WTC11 (cell line): ENCODE measurements at regions not wholly inside any gene's neighbourhood (a gene's known extent, or its start where the extent isn't known, plus 50 kb on each side); places are given as distances from the start of the nearest gene placed in this dataset.
A peak's percentile ranks its signal among the peaks of the same experiment; 100 is the strongest.

Experiments
- ATAC-seq: fragments of 200-7000 bp; cut with Tn5 transposase; 2 replicates; pipeline ENCODE4 v1.10.0; 2021; ENCODE audit warnings: mild to moderate bottlenecking, moderate library complexity
- CTCF ChIA-PET: fragments of 300-600 bp; sonication (Branson Sonifier 250); formaldehyde crosslinking; loops from one replicate; lab custom pipeline; 2021; ENCODE audit warnings: antibody characterized with exemption; lab: Charles Lee
- POLR2A ChIA-PET: fragments of 350-600 bp; sonication (Branson Sonifier 250); formaldehyde crosslinking; loops from one replicate; lab custom pipeline; 2021; ENCODE audit warnings: antibody characterized with exemption; lab: Charles Lee
- DNase-seq: peaks from one replicate; pipeline ENCODE4 v3.0.0; 2021; ENCODE audit warnings: low spot score
- H3K27ac Mint-ChIP-seq: 2 replicates; pipeline ENCODE4 v1.8.0; 2021; ENCODE audit warnings: mixed read lengths
- H3K27me3 Mint-ChIP-seq: 2 replicates; pipeline ENCODE4 v1.8.0; 2021; ENCODE audit warnings: low read depth, mild to moderate bottlenecking, moderate library complexity, mixed read lengths
- H3K36me3 Mint-ChIP-seq: 2 replicates; pipeline ENCODE4 v1.8.0; 2021; ENCODE audit warnings: mixed read lengths
- H3K4me1 Mint-ChIP-seq: 2 replicates; pipeline ENCODE4 v1.8.0; 2022; ENCODE audit warnings: mixed read lengths
- H3K4me3 Mint-ChIP-seq: 2 replicates; pipeline ENCODE4 v1.8.0; 2021; ENCODE audit warnings: mild to moderate bottlenecking, moderate library complexity, mixed read lengths
- H3K9me3 Mint-ChIP-seq: 2 replicates; pipeline ENCODE4 v1.8.0; 2021; ENCODE audit warnings: mixed read lengths
- ATF3 ChIP-seq: sonication (generic); formaldehyde crosslinking; conservative IDR thresholded peaks from 2 replicates; pipeline ENCODE4 v1.8.1; 2022; ENCODE audit warnings: mild to moderate bottlenecking, missing genetic modification reagents
- ATF6 ChIP-seq: sonication (generic); formaldehyde crosslinking; IDR thresholded peaks from 2 replicates; pipeline ENCODE4 v1.8.1; 2023; ENCODE audit warnings: mild to moderate bottlenecking, missing genetic modification reagents
- CTCF ChIP-seq: fragments of 200-600 bp; IDR thresholded peaks from 2 replicates; pipeline ENCODE4 v1.8.0; 2022; ENCODE audit warnings: antibody characterized with exemption
- NR2C2 ChIP-seq: sonication (generic); formaldehyde crosslinking; IDR thresholded peaks from 2 replicates; pipeline ENCODE4 v1.8.0; 2022; ENCODE audit warnings: mild to moderate bottlenecking, missing genetic modification reagents
- SMAD3 ChIP-seq: sonication (generic); formaldehyde crosslinking; IDR thresholded peaks from 2 replicates; pipeline ENCODE4 v1.8.0; 2022; ENCODE audit warnings: missing genetic modification reagents, mild to moderate bottlenecking, borderline replicate concordance
- ZNF263 ChIP-seq: sonication (generic); formaldehyde crosslinking; IDR thresholded peaks from 2 replicates; pipeline ENCODE4 v1.8.1; 2022; ENCODE audit warnings: low read depth, mild to moderate bottlenecking, moderate library complexity, missing genetic modification reagents
- ZNF512 ChIP-seq: sonication (generic); formaldehyde crosslinking; IDR thresholded peaks from 2 replicates; pipeline ENCODE4 v1.8.1; 2022; ENCODE audit warnings: missing genetic modification reagents, borderline replicate concordance
- TF ChIP-seq, protein P1 (sequence below): fragments of 250-450 bp; sonication (Bioruptor Pico); IDR thresholded peaks from 2 replicates; pipeline ENCODE4 v1.9.0; 2021; ENCODE audit warnings: mild to moderate bottlenecking
- TF ChIP-seq, protein P2 (sequence below): sonication (generic); formaldehyde crosslinking; IDR thresholded peaks from 2 replicates; pipeline ENCODE4 v1.8.1; 2023; ENCODE audit warnings: mild to moderate bottlenecking, missing genetic modification reagents, moderate library complexity
- TF ChIP-seq, protein P3 (sequence below): sonication (generic); formaldehyde crosslinking; IDR thresholded peaks from 2 replicates; pipeline ENCODE4 v1.8.1; 2023; ENCODE audit warnings: mild to moderate bottlenecking, missing genetic modification reagents, borderline replicate concordance

- ChIA-PET CTCF (interaction anchor here (0.6 to 1.8 kb wide), 10 partner anchors 9 to 227 kb away, joined by 3 to 11 read pairs (median 4); partner anchors contain the start of gene LMO1), POLR2A (no interaction called here)
- peak; percentile 62 for DNase-seq
- Mint-ChIP-seq H3K27me3 (no peaks in the 10 kb centered on the region), H3K36me3 (no peaks in the 10 kb centered on the region), H3K4me1 (peaks cover 38% of the 10 kb centered on the region), H3K27ac (no peak overlapping the region), H3K9me3 (no peaks in the 10 kb centered on the region), H3K4me3 (peak overlapping the region; percentile 61)
- TF ChIP-seq NR2C2, result no peak
- TF ChIP-seq SMAD3, result no peak
- no peak for TF ChIP-seq ATF6 (CRISPR knock-in tag)
- TF ChIP-seq, protein P1, sequence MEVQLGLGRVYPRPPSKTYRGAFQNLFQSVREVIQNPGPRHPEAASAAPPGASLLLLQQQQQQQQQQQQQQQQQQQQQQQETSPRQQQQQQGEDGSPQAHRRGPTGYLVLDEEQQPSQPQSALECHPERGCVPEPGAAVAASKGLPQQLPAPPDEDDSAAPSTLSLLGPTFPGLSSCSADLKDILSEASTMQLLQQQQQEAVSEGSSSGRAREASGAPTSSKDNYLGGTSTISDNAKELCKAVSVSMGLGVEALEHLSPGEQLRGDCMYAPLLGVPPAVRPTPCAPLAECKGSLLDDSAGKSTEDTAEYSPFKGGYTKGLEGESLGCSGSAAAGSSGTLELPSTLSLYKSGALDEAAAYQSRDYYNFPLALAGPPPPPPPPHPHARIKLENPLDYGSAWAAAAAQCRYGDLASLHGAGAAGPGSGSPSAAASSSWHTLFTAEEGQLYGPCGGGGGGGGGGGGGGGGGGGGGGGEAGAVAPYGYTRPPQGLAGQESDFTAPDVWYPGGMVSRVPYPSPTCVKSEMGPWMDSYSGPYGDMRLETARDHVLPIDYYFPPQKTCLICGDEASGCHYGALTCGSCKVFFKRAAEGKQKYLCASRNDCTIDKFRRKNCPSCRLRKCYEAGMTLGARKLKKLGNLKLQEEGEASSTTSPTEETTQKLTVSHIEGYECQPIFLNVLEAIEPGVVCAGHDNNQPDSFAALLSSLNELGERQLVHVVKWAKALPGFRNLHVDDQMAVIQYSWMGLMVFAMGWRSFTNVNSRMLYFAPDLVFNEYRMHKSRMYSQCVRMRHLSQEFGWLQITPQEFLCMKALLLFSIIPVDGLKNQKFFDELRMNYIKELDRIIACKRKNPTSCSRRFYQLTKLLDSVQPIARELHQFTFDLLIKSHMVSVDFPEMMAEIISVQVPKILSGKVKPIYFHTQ (CRISPR knock-in tag), result no peak
- TF ChIP-seq, protein P2, sequence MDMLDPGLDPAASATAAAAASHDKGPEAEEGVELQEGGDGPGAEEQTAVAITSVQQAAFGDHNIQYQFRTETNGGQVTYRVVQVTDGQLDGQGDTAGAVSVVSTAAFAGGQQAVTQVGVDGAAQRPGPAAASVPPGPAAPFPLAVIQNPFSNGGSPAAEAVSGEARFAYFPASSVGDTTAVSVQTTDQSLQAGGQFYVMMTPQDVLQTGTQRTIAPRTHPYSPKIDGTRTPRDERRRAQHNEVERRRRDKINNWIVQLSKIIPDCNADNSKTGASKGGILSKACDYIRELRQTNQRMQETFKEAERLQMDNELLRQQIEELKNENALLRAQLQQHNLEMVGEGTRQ (CRISPR knock-in tag), result no peak
- no peak for TF ChIP-seq ATF3 (CRISPR knock-in tag)
- peak; percentile 67 for ATAC-seq
Measured at GRCh38 chr11:8339592-8340022, 75.9 kb upstream of the LMO1 start.

- H3K4me3 Mint-ChIP-seq, result no peak overlapping the region
- TF ChIP-seq ZNF263 (CRISPR knock-in tag) (peak; percentile 94), CTCF (peak; percentile 72), ZNF512 (CRISPR knock-in tag) (no peak)
- TF ChIP-seq, protein P3, sequence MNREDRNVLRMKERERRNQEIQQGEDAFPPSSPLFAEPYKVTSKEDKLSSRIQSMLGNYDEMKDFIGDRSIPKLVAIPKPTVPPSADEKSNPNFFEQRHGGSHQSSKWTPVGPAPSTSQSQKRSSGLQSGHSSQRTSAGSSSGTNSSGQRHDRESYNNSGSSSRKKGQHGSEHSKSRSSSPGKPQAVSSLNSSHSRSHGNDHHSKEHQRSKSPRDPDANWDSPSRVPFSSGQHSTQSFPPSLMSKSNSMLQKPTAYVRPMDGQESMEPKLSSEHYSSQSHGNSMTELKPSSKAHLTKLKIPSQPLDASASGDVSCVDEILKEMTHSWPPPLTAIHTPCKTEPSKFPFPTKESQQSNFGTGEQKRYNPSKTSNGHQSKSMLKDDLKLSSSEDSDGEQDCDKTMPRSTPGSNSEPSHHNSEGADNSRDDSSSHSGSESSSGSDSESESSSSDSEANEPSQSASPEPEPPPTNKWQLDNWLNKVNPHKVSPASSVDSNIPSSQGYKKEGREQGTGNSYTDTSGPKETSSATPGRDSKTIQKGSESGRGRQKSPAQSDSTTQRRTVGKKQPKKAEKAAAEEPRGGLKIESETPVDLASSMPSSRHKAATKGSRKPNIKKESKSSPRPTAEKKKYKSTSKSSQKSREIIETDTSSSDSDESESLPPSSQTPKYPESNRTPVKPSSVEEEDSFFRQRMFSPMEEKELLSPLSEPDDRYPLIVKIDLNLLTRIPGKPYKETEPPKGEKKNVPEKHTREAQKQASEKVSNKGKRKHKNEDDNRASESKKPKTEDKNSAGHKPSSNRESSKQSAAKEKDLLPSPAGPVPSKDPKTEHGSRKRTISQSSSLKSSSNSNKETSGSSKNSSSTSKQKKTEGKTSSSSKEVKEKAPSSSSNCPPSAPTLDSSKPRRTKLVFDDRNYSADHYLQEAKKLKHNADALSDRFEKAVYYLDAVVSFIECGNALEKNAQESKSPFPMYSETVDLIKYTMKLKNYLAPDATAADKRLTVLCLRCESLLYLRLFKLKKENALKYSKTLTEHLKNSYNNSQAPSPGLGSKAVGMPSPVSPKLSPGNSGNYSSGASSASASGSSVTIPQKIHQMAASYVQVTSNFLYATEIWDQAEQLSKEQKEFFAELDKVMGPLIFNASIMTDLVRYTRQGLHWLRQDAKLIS (CRISPR knock-in tag), result no peak
- ATAC-seq (peak; percentile 68), DNase-seq (peak; percentile 82)
- ChIA-PET CTCF (interaction anchor here (0.5 to 1.9 kb wide), 11 partner anchors 9 to 228 kb away, joined by 3 to 9 read pairs (median 5); partner anchors contain the start of gene LMO1), POLR2A (no interaction called here)
- H3K9me3 Mint-ChIP-seq, result no peaks in the 10 kb centered on the region
- no peak overlapping the region for H3K27ac Mint-ChIP-seq
- H3K4me1 Mint-ChIP-seq, result peaks cover 40% of the 10 kb centered on the region
- no peaks in the 10 kb centered on the region for H3K27me3 Mint-ChIP-seq
- no peaks in the 10 kb centered on the region for H3K36me3 Mint-ChIP-seq
Measured at GRCh38 chr11:8338138-8338537, 74.5 kb upstream of the LMO1 start.
